ENCODE measurements at regions not wholly inside any gene's neighbourhood (a gene's known extent, or its start where the extent isn't known, plus 50 kb on each side); places are given as distances from the start of the nearest gene placed in this dataset.
A peak's percentile ranks its signal among the peaks of the same experiment; 100 is the strongest.

GRCh38 chr5:158422653-158423515, 563.9 kb upstream of the CLINT1 start:
- Histone ChIP-seq H2AFZ (no peak overlapping the region), H3K4me2 (no peak overlapping the region), H3K79me2 (no peaks in the 10 kb centered on the region), H3K9me2 (replicated peaks; ENCODE audit: insufficient read depth) (no peaks in the 10 kb centered on the region), H3K27ac (peak overlapping the region; percentile 61), H3K27me3 (no peaks in the 10 kb centered on the region), H3K36me3 (replicated peaks; ENCODE audit: insufficient read depth, low read depth) (no peaks in the 10 kb centered on the region), H3K9me3 (ENCODE audit: low read depth) (no peaks in the 10 kb centered on the region), H3K4me3 (no peak overlapping the region), H3K4me1 (ENCODE audit: insufficient read depth) (no peaks in the 10 kb centered on the region), H4K20me1 (ENCODE audit: insufficient read depth, poor library complexity, severe bottlenecking) (no peaks in the 10 kb centered on the region)
- no peak for DNase-seq (ENCODE audit: low spot score)
- WGBS (ENCODE audit: low lambda C conversion rate, missing lambda C conversion rate) = 80% methylated on average over 9 of the region's 9 CpGs
- TF ChIP-seq EZH2 (IDR thresholded peaks at IDR 0.05; ENCODE audit: borderline replicate concordance) = no peak
- TF ChIP-seq CTCF (IDR thresholded peaks at IDR 0.05; ENCODE audit: poor library complexity) = no peak
- TF ChIP-seq EZH2phosphoT487 (IDR thresholded peaks at IDR 0.05; ENCODE audit: low read depth, severe bottlenecking, unreplicated experiment) = no peak

- Histone ChIP-seq H3K79me2 (no peaks in the 10 kb centered on the region), H3K4me2 (no peak overlapping the region), H3K27me3 (no peaks in the 10 kb centered on the region), H3K4me1 (ENCODE audit: insufficient read depth) (no peaks in the 10 kb centered on the region), H3K4me3 (no peak overlapping the region), H3K27ac (no peak overlapping the region), H3K9me2 (replicated peaks; ENCODE audit: insufficient read depth) (no peaks in the 10 kb centered on the region), H3K36me3 (replicated peaks; ENCODE audit: insufficient read depth, low read depth) (no peaks in the 10 kb centered on the region), H2AFZ (no peak overlapping the region), H4K20me1 (ENCODE audit: insufficient read depth, poor library complexity, severe bottlenecking) (no peaks in the 10 kb centered on the region), H3K9me3 (ENCODE audit: low read depth) (no peaks in the 10 kb centered on the region)
- 93% methylated on average over 6 of the region's 6 CpGs for WGBS (ENCODE audit: low lambda C conversion rate, missing lambda C conversion rate)
- DNase-seq (ENCODE audit: low spot score) = no peak
- no peak for TF ChIP-seq EZH2 (IDR thresholded peaks at IDR 0.05; ENCODE audit: borderline replicate concordance)
- no peak for TF ChIP-seq CTCF (IDR thresholded peaks at IDR 0.05; ENCODE audit: poor library complexity)
- TF ChIP-seq EZH2phosphoT487 (IDR thresholded peaks at IDR 0.05; ENCODE audit: low read depth, severe bottlenecking, unreplicated experiment) = no peak
Measured at GRCh38 chr5:158421319-158421718, 562.4 kb upstream of the CLINT1 start.

- Histone ChIP-seq H3K9me3 (ENCODE audit: low read depth) (no peaks in the 10 kb centered on the region), H3K4me2 (no peak overlapping the region), H3K27ac (no peak overlapping the region), H3K36me3 (replicated peaks; ENCODE audit: insufficient read depth, low read depth) (no peaks in the 10 kb centered on the region), H3K9me2 (replicated peaks; ENCODE audit: insufficient read depth) (no peaks in the 10 kb centered on the region), H4K20me1 (ENCODE audit: insufficient read depth, poor library complexity, severe bottlenecking) (no peaks in the 10 kb centered on the region), H3K79me2 (no peaks in the 10 kb centered on the region), H3K4me1 (ENCODE audit: insufficient read depth) (no peaks in the 10 kb centered on the region), H3K4me3 (no peak overlapping the region), H3K27me3 (no peaks in the 10 kb centered on the region), H2AFZ (no peak overlapping the region)
- no peak for TF ChIP-seq EZH2 (IDR thresholded peaks at IDR 0.05; ENCODE audit: borderline replicate concordance)
- no peak for TF ChIP-seq EZH2phosphoT487 (IDR thresholded peaks at IDR 0.05; ENCODE audit: low read depth, severe bottlenecking, unreplicated experiment)
- no peak for TF ChIP-seq CTCF (IDR thresholded peaks at IDR 0.05; ENCODE audit: poor library complexity)
- DNase-seq (ENCODE audit: low spot score) = no peak
- 94% methylated on average over 2 of the region's 2 CpGs for WGBS (ENCODE audit: low lambda C conversion rate, missing lambda C conversion rate)
Measured at GRCh38 chr5:158419186-158419585, 560.2 kb upstream of the CLINT1 start.
